ENCODE measurements at regions not wholly inside any gene's neighbourhood (a gene's known extent, or its start where the extent isn't known, plus 50 kb on each side); places are given as distances from the start of the nearest gene placed in this dataset.
"Not testable (repeated sequence)": the region's sequence is repeated elsewhere in the genome, so short reads cannot be mapped to it uniquely, and the experiment has no call there.

DNA sequence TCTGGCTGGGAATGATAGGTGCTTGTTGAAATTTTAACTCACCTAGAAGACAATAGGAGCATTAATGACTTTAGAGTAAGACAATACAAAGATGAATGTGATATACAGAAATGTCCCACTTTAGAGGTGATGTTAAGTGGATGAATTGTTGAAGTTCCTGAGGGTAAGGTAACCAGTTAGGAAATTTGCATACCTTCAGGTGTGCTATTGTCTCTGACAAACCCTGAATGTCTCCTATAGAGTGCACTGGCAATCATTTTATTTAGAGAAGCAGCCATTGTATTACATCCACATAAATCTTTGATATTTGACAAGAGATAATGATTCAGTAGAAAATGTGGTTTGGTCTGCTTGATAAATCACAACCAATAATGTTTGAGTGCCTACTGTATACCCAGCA is 228.5 kb downstream of the RNF144A start:
- DNase-seq (ENCODE audit: low read depth in 2 of 2, low spot score in 1 of 2), result no peak

DNA sequence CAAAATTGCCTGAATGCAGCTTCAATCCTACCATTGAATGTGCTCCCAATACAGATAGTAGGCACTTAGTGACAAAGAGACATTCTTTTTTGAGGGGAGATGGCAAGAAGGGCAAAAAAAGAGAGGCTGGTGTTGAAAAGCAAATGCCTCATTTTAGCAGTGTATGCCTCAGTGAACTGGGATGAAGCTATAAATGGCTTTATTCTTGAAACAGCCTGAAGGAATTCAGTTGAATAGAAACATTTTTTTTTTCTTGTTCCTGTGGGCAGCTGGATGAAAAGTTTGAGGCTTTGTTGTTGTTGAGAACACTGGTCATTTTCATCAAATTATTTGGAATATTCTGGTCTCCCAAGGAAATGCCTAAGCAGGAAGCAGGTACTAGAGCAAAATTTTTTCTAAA is 228.9 kb downstream of the RNF144A start:
- no peak for DNase-seq (ENCODE audit: low read depth in 2 of 2, low spot score in 1 of 2)

DNA sequence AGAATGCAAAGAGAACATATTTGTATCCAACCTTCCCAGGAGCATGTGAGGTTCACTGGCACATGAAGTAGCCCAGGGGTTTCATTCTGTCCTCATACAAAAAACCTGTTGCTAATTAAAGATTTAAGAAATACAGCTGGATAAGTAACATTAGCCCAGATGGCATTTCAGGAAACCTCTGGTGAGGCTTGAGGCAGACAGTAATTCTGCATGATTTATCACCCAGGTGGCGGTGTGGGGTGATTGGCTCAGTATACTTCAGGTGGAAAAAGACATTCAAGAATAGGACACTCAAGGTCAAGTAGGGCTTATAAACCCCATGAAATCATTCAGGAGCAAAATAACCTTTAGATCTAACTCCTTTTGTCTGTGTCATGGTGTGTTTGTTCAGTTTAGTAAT is 237.4 kb downstream of the RNF144A start:
- DNase-seq (ENCODE audit: low read depth in 2 of 2, low spot score in 1 of 2), result no peak

DNA sequence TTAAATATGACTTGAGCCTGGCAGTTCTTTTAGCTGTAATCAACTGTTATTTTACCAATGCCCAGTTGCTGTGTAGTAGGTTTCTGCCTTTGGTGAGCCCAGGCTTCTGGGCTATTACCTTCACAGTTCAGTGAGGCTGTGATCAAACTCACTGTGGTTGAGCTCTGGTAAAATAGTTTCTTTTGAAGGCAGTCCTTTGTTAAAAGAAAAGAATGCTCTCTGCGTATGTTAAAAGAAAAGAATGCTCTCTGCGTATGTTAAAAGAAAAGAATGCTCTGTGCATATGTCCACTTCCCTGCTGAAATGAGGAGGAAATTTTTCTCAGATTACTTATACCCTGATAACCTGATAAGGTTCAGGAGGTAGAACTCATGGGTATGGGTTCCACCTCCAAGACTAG is 244.3 kb downstream of the RNF144A start:
- DNase-seq (ENCODE audit: low read depth in 2 of 2, low spot score in 1 of 2), result no peak

DNA sequence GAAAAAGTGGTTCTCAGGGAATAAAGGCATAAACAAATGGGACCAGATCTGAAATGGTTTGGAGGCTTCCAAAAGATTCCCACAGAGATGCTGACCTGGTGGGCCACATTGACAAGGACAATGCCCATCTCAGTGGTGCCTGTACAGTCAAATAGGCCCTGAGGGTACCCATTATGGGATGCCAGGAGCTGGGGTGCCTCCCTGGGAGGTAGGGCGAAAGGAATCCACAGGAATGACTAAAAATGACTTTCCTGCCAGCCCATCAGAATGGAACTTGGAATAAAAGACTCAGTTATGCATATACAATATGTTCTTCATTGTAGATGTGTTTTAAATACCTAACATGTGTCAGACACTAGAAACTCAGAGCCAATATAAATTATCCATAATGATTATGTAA is 248.5 kb downstream of the RNF144A start:
- DNase-seq (ENCODE audit: low read depth in 2 of 2, low spot score in 1 of 2), result no peak

DNA sequence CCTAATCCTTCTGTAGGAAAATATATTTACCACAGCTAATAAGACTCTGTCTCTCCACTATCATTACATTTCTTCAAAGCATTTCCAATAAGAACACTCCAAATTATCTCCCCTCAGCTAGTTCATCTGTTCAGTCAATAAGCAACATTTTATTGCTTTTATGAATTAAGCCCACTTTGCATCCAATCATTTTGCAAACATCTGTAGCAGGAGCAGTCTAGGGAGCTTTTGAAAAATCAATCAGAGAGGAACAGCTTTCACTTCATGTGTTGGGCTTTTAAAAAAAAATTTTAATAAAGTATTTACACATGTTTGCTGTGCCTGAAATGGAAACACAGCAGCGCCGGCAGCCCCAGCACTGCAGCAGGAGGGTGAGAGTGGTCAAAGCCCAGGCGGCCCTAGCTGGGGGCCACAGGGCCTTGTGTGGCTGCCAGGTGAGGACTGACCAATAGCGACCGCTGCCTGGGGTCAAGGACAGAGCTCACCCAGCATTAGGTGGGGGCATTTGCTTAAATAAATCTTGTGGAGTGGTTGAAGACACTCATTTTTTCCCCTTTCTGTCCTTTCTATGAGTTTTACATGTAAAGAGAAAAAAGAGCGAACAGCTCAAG is 250.7 kb downstream of the RNF144A start:
- no peak for DNase-seq (ENCODE audit: low read depth in 2 of 2, low spot score in 1 of 2)

DNA sequence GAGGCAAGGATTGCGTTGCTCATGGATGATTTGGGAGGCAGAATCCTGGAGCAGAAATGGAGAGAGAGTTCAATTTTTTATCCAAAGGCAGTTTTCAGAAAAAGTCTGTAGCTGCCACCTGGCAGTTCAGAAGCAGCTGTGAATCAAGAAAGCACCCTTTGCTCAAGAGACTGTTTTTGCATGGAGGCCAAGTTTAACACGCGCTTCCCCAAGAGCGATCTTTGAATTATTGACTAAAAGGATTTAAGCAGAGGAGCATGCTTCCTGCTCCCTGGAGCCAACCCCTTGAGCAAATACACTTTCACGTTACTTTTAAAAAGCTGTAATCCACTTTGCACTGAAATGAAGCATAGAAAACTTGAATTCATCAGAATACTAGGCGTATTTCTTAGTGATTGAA is 252.4 kb downstream of the RNF144A start:
- no peak for DNase-seq (ENCODE audit: low read depth in 2 of 2, low spot score in 1 of 2)

DNA sequence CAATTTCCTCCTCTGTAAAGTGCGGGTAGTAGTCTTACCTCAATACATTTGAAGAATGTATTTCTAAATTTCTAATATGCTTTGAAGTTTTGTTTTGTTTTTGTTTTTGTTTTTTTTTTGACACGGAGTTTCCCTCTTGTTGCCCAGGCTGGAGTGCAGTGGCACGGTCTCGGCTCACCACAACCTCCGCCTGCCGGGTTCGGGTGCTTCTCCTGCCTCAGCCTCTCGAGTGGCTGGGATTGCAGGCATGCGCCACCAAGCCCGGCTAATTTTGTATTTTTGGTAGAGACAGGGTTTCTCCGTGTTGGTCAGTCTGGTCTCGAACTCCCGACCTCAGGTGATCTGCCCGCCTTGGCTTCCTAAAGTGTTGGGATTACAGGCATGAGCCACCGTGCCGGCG is 261.8 kb downstream of the RNF144A start:
- not testable (repeated sequence) for DNase-seq (ENCODE audit: low read depth in 2 of 2, low spot score in 1 of 2)

DNA sequence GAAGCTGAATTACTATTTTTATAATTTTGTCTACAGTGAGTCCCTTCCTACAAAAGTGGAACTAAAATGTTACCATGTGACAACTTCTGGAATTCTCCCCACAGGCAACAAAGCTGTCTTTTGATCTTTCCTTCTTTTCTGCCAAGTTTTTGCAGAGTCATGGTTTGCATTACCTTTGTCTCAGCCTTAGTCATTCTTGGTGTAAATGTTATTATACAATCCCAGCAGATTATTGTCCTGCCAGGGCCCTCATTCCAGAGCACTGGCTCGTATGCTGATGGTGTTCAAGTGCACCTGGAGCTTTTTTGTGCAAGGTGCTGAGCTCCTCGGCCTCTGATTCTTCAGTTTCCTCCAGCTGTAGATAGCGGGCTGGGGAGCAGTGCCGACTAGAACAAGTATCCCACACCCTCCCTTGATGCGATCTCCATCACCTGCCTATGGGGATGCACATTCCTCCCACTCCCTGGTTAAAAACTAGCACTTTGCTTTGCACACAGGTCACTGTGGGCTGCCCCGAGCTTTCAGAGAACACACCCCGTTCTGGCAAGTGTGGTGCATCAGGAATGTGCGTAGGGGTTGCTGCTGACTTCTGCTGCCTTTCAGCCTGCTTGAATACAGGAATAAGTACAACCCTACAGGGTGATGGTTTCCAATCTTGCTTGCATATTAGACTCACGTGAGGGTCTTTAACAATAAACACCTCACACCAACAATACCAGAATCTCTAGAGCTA is 263.6 kb downstream of the RNF144A start:
- no peak for DNase-seq (ENCODE audit: low read depth in 2 of 2, low spot score in 1 of 2)

DNA sequence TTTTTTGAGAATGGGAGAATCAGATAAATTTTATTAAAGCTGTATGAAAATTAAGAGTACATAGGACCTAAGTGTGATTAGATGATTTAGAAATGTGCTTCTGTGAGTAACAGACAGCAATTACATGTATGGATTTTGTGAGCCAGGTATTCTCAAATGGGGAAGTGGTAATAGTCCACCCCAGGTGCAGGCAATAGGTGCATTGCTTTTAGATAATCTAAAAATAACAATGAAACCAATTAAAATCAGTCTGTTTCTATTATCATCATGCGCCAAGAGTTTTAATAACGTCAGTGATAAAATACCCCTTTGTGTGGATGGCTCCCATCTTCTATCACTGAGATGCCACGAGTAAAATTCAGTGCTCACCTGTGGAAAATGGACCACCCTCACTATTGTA is 265.3 kb downstream of the RNF144A start:
- DNase-seq (ENCODE audit: low read depth in 2 of 2, low spot score in 1 of 2), result no peak

DNA sequence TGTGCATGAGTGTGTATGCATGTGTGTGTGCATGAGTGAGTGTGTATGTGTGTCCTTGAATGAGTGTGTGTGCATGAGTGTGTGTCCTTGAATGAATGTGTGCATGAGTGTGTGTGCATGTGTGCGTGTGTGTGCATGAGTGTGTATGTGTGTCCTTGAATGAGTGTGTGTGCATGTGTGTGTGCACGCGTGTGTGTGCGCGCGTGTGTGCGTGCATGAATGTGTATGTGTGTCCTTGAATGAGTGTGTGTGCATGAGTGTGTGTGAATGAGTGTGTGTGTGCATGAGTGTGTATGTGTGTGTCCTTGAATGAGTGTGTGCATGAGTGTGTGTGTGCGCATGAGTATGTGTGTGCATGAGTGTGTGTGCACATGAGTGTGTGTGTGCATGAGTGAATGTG is 271.9 kb downstream of the RNF144A start:
- DNase-seq (ENCODE audit: low read depth in 2 of 2, low spot score in 1 of 2), result no peak

DNA sequence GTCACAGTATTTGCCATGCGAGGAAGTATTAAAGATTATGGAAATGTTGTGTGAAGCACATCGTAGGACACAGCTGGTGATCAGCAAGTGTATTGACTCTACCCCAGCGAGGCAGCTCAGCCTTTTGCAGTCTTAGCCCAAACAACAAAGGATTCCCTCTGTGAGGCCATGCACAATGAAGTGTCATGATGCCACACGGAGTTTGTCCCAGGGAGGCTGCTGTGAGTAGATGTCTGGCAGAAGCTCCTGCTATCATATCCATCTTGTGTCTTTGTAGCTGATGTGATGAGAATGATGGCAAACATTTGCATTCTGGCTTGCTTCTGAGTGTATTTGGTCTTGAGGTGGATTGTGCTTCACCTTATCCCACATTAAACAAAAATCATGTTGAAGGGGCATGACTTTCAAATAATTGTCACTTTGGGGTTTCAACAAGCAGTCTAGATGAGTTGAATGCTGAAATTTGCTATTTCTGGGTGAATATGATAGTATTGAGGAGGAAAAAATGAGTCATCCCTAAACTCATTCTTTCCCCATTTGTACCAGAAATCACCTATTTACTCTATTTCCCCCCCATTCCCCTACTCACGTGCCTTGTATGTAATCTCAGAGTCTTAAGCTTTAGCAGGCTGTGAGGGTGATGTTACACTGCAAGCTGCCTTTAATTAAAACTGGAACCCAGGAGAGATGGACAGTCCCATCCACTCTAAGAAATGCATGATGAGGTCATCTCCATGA is 273.5 kb downstream of the RNF144A start:
- DNase-seq (ENCODE audit: low read depth in 2 of 2, low spot score in 1 of 2), result no peak

DNA sequence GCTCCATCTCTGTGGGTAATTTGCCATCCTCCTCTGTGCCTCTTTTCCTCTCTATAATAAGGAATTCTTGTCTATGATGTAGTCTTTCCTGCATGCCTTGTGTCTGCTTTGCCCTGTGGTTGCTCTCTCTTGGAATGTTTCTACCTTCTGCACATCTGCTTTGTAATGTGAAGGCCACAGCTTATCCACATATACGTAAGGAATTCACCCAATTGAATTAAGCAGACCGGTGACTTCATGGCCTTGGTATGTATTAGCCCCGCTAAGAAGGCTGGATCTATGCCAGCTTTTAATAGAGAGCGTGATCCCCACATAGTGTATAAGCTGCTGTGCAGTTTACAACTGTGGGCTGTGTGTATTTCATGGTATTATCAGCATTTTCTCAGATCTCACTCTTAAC is 274.7 kb downstream of the RNF144A start:
- no peak for DNase-seq (ENCODE audit: low read depth in 2 of 2, low spot score in 1 of 2)

DNA sequence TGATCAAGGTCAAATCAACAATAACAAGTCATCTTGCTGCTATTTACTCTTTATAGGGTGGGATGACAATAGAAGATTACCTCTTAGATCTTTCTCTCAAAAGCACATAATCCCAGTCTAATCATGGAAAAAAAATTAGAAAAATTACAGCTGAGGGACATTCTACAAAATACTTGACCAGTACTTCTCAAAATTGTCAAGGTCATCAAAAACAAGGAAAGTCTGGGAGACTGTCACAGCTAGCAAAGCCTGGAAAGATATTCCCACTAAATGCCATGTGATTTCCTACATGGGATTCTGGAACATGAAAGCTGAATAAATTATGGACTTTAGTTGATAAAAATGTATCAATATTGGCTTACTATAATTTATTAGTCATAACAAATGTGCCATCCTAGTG is 276.2 kb downstream of the RNF144A start:
- DNase-seq (ENCODE audit: low read depth in 2 of 2, low spot score in 1 of 2), result no peak

DNA sequence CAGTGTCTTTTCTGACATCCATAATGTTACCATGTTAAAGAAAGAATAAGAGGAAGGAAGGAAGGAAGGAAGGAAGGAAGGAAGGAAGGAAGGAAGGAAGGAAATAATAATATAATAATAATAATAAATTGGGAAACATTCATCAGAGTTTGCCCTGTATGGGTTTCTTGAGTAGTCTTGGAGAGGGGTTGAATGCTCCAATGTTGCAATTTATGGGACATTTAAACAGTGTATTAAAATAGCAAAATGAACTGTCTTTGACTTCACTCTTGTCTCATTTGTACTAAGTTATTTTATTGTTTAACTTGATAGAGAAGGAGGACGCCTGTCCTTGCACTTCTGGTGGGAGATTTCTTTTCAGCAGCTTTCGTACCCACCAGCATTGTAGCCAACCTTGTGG is 277.7 kb downstream of the RNF144A start:
- no peak for DNase-seq (ENCODE audit: low read depth in 2 of 2, low spot score in 1 of 2)

DNA sequence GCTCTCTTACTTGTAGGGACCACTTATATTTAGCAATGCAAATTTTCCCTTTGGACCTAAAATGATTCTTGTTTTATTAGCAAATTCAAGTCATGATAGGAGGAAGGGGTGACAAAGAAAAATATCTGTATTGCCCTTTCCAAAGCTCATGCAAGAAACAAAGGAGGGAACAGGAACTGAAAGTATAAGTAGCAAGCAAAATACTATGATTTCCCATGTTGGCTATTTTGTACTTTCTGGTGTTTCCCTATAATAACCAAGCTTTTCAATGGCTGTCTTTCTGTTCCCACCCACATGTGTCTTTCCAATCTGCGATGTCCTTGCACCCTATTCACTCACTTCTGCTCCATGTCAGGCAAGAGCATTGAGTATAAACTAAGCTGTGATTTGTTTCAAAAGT is 279.7 kb downstream of the RNF144A start:
- DNase-seq (ENCODE audit: low read depth in 2 of 2, low spot score in 1 of 2), result no peak

DNA sequence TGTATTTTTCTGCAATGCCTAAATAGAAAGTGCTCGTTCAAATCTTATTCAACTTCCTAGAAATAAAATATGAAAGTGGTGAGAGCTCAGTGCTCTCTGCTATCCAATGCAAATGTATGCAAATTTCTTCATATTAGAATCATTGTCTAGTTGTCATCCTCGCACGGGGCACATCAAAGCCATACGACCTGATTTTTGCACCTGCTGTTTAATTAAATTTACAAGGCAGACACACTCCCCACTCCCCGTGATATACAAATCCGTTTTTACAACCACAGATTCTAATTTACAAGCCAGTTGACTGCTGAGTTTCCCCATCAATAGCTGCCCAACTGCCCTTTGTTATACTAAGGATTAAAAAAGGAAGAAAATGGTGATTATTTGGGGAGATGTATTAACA is 284.6 kb downstream of the RNF144A start:
- no peak for DNase-seq (ENCODE audit: low read depth in 2 of 2, low spot score in 1 of 2)

DNA sequence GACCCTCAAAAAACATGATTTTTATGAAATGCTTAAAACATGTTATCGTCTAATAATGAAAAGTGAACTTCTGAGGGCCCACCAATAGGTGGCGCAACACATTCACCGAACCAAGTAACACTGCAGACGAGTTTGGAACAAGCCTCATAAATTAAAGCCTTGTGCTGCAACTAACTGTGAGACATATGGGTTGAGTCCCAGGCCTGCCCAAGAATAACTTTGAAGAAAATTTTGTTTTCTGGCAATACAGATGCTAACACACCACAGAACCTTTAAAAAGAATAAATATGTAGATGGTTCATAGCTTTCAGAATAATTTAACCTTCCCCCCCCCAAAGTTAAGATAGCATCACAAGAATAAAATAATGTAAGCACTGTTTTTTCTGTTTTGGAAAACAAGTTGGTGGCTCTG is 285.9 kb downstream of the RNF144A start:
- DNase-seq (ENCODE audit: low read depth in 2 of 2, low spot score in 1 of 2), result peak; percentile 11 to 21

DNA sequence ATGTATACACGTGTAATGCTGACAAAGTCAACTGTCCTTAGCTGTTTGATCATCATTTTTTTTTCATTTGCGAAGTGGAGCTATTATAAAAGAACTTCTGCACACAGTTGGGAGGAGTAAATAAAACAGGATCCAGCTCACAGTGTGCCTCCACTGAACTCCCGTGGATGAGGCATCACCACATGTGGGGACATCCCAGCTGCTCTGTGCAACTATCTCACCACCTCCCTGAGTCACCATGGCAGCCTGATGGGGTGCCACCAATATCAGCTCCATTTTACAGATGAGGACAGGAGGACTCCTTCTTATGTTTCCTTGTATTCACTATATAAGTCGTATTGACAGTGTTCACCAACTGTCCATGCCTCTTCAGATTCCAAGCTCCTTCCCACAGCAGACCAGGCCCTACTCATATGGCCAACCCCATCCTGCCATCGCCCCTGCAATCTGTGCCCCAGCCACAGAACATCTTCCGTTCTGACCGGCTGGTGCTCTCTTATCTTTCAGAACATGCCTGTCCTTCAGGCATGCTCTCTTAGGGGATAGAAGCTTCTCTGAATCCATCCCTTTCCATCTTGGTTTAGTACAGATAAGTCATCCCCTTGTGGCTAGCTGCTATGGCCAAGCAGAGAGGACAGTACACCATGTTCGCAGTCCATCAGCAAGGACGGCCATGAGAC is 288.1 kb downstream of the RNF144A start:
- DNase-seq (ENCODE audit: low read depth in 2 of 2, low spot score in 1 of 2), result no peak

DNA sequence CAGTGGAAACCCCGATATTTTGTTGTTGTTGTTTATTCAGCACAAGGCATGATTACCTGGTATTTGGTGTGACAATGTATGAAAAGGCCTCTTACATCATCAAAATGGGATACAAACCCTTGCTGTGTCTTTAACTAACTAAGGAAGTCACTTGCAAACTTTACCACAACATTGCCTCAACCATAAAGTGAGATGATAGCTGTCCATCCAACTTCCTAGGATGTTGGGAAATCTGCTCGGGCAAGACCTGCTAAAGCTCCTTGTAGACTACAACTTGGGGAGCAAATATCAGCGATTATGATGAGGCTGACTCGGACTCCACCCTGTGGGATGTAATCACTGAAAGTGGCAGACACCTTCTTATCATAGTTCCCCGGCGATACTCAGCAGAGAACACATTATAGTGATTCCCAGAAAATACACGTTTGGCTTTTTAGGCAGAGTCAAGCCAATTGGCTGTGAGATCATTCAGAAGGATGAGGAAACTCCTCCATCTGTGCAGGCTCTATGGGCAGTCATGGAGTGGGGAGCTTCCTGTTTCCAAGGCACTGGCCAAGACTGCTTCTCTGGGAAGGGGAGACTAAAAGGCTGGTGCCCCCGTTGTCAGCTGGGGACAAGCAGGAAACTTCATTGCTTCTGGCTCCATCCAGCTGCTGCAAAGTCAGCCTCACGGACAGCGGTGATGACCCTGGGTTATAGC is 289.0 kb downstream of the RNF144A start:
- no peak for DNase-seq (ENCODE audit: low read depth in 2 of 2, low spot score in 1 of 2)

DNA sequence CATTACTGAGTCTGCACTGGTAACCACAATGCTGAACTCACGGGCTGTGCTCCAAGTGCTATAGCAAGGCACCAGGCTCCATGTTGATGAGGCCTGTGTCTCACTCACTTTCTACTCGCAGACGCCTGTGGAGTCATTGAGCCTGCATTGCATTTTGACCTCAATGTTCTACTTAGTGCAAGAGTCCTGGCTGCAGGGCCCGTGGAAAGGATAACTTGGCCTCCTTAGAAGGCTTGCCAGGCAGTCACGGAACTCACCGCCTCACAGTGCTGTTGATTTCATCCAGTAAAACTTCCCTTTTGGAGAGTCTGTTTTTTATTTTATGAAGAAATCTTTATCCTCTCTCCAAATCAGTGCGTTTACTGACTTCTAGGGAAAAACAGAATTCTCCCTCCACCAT is 290.4 kb downstream of the RNF144A start:
- no peak for DNase-seq (ENCODE audit: low read depth in 2 of 2, low spot score in 1 of 2)

All from stimulated activated CD8-positive, alpha-beta memory T cell treated with anti-CD3 and anti-CD28 coated beads, Interleukin-4, amount 100 ng/mL, for 4 hours (primary cell).